CD4-positive, CD25-positive, alpha-beta regulatory T cell (primary cell): ENCODE measurements at regions not wholly inside any gene's neighbourhood (a gene's known extent, or its start where the extent isn't known, plus 50 kb on each side); places are given as distances from the start of the nearest gene placed in this dataset.

Source experiments
- ATAC-seq, 2 donors: fragments of 150-1000 bp; cut with Tn5 transposase; one replicate each; pipeline ENCODE4 v1.10.0; 2021; ENCODE audit warnings: low read depth in 2 of 2, moderate number of reproducible peaks in 2 of 2, moderate library complexity in 1 of 2
- DNase-seq, 3 donors: peaks; one replicate each; pipeline versions ENCODE4 v3.0.0 to v3.0.0-alpha.2; 2012 to 2022; ENCODE audit warnings: mixed read lengths in 1 of 3
- H3K27ac ChIP-seq: one replicate; pipeline ENCODE4 v1.7.0; 2013; ENCODE audit warnings: mild to moderate bottlenecking, low read length; ENCODE audit not compliant: insufficient read depth, poor library complexity, severe bottlenecking
- H3K27me3 ChIP-seq: one replicate; pipeline ENCODE4 v1.7.0; 2013; ENCODE audit warnings: low read length; ENCODE audit not compliant: control insufficient read depth, insufficient read depth
- H3K36me3 ChIP-seq: one replicate; pipeline ENCODE4 v1.7.0; 2013; ENCODE audit warnings: mild to moderate bottlenecking, low read length, moderate library complexity; ENCODE audit not compliant: control insufficient read depth, insufficient read depth
- H3K4me1 ChIP-seq: 2 replicates; pipeline ENCODE4 v1.7.0; 2013; ENCODE audit warnings: mild to moderate bottlenecking, low read length; ENCODE audit not compliant: insufficient read depth, control insufficient read depth, poor library complexity, severe bottlenecking
- H3K4me3 ChIP-seq: one replicate; pipeline ENCODE4 v1.7.0; 2013; ENCODE audit warnings: low read depth, mild to moderate bottlenecking, low read length, moderate library complexity
- H3K9me3 ChIP-seq, 2 experiments: 1 replicate in 1 of 2; 2 replicates in 1 of 2; pipeline ENCODE4 v1.7.0; 2013; ENCODE audit warnings: low read length in 2 of 2, mild to moderate bottlenecking in 1 of 2, moderate library complexity in 1 of 2; ENCODE audit not compliant: control insufficient read depth in 2 of 2
- H3K27ac Mint-ChIP-seq, 3 donors: one replicate each; pipeline ENCODE4 v1.8.0; 2020 to 2022; ENCODE audit warnings: mild to moderate bottlenecking in 3 of 3, mixed read lengths in 3 of 3, moderate library complexity in 2 of 3
- H3K27me3 Mint-ChIP-seq: one replicate; pipeline ENCODE4 v1.8.0; 2022; ENCODE audit warnings: mild to moderate bottlenecking, mixed read lengths
- H3K36me3 Mint-ChIP-seq: one replicate; pipeline ENCODE4 v1.8.0; 2020; ENCODE audit warnings: mixed read lengths
- H3K4me1 Mint-ChIP-seq, 4 donors: one replicate each; pipeline ENCODE4 v1.8.0; 2020 to 2022; ENCODE audit warnings: mixed read lengths in 4 of 4, mild to moderate bottlenecking in 1 of 4
- H3K4me3 Mint-ChIP-seq, 4 donors: one replicate each; pipeline ENCODE4 v1.8.0; 2020 to 2022; ENCODE audit warnings: mild to moderate bottlenecking in 4 of 4, mixed read lengths in 4 of 4, moderate library complexity in 3 of 4
- H3K9me3 Mint-ChIP-seq, 7 donors: one replicate each; pipeline ENCODE4 v1.8.0; 2020 to 2022; ENCODE audit warnings: mixed read lengths in 7 of 7, mild to moderate bottlenecking in 3 of 7, moderate library complexity in 2 of 7

- no peak for ATAC-seq
- H3K9me3 Mint-ChIP-seq, result no peaks in the 10 kb centered on the region
- peak in 1 of 3 donors; percentile 0 for DNase-seq
These were observed 317.0 kb upstream of the ADCY2 start for GRCh38 chr5:7078901-7079300.

GRCh38 chr5:7080501-7080900, 315.4 kb upstream of the ADCY2 start:
- Mint-ChIP-seq H3K27ac (no peak overlapping the region), H3K4me1 (no peaks in the 10 kb centered on the region), H3K9me3 (peaks cover 0 to 2% (median 0%) of the 10 kb centered on the region in 7 donors), H3K36me3 (no peaks in the 10 kb centered on the region), H3K4me3 (no peak overlapping the region), H3K27me3 (no peaks in the 10 kb centered on the region)
- H3K27me3 ChIP-seq, result no peaks in the 10 kb centered on the region
- ATAC-seq, result no peak
- H3K4me1 ChIP-seq, result no peaks in the 10 kb centered on the region
- DNase-seq, result no peak
- no peaks in the 10 kb centered on the region for H3K9me3 ChIP-seq
- H3K4me3 ChIP-seq, result no peak overlapping the region
- H3K36me3 ChIP-seq, result no peaks in the 10 kb centered on the region
- no peak overlapping the region for H3K27ac ChIP-seq

More at GRCh38 chr5:7078901-7079300, 317.0 kb upstream of the ADCY2 start:
- H3K27ac Mint-ChIP-seq, result no peak overlapping the region
- no peaks in the 10 kb centered on the region for H3K4me1 ChIP-seq
- no peaks in the 10 kb centered on the region for H3K4me1 Mint-ChIP-seq
- H3K27ac ChIP-seq, result no peak overlapping the region
- no peaks in the 10 kb centered on the region for H3K36me3 Mint-ChIP-seq
- no peaks in the 10 kb centered on the region for H3K27me3 Mint-ChIP-seq
- no peak overlapping the region for H3K4me3 ChIP-seq
- no peaks in the 10 kb centered on the region for H3K27me3 ChIP-seq
- no peaks in the 10 kb centered on the region for H3K9me3 ChIP-seq
- no peaks in the 10 kb centered on the region for H3K36me3 ChIP-seq
- H3K4me3 Mint-ChIP-seq, result no peak overlapping the region

GRCh38 chr5:7087719-7088297, 308.1 kb upstream of the ADCY2 start:
- no peak for ATAC-seq
- Mint-ChIP-seq H3K4me3 (peak overlapping the region in 1 of 4 donors; percentile 38), H3K27me3 (no peaks in the 10 kb centered on the region), H3K9me3 (peaks cover 0 to 4% (median 1%) of the 10 kb centered on the region in 7 donors), H3K4me1 (no peaks in the 10 kb centered on the region), H3K27ac (no peak overlapping the region), H3K36me3 (no peaks in the 10 kb centered on the region)
- no peak overlapping the region for H3K27ac ChIP-seq
- no peaks in the 10 kb centered on the region for H3K4me1 ChIP-seq
- no peak overlapping the region for H3K4me3 ChIP-seq
- no peaks in the 10 kb centered on the region for H3K9me3 ChIP-seq
- H3K36me3 ChIP-seq, result no peaks in the 10 kb centered on the region
- DNase-seq, result no peak
- H3K27me3 ChIP-seq, result no peaks in the 10 kb centered on the region

- H3K4me3 ChIP-seq, result no peak overlapping the region
- DNase-seq, result no peak
- H3K36me3 ChIP-seq, result no peaks in the 10 kb centered on the region
- no peaks in the 10 kb centered on the region for H3K27me3 ChIP-seq
- Mint-ChIP-seq H3K4me3 (no peak overlapping the region), H3K36me3 (no peaks in the 10 kb centered on the region), H3K4me1 (no peaks in the 10 kb centered on the region), H3K27ac (no peak overlapping the region), H3K27me3 (no peaks in the 10 kb centered on the region), H3K9me3 (peaks cover 0 to 7% (median 1%) of the 10 kb centered on the region in 7 donors)
- no peak overlapping the region for H3K27ac ChIP-seq
- no peaks in the 10 kb centered on the region for H3K9me3 ChIP-seq
- ATAC-seq, result no peak
- H3K4me1 ChIP-seq, result no peaks in the 10 kb centered on the region
These were observed 307.1 kb upstream of the ADCY2 start for GRCh38 chr5:7088849-7089248.

GRCh38 chr5:7094626-7095025, 301.3 kb upstream of the ADCY2 start:
- Mint-ChIP-seq H3K4me1 (no peaks in the 10 kb centered on the region), H3K4me3 (no peak overlapping the region), H3K9me3 (peaks cover 0 to 3% (median 0%) of the 10 kb centered on the region in 7 donors), H3K36me3 (no peaks in the 10 kb centered on the region), H3K27me3 (no peaks in the 10 kb centered on the region), H3K27ac (no peak overlapping the region)
- ATAC-seq, result no peak
- H3K36me3 ChIP-seq, result no peaks in the 10 kb centered on the region
- H3K4me3 ChIP-seq, result no peak overlapping the region
- no peaks in the 10 kb centered on the region for H3K4me1 ChIP-seq
- H3K27me3 ChIP-seq, result no peaks in the 10 kb centered on the region
- peak in 1 of 3 donors; percentile 1 for DNase-seq
- H3K27ac ChIP-seq, result no peak overlapping the region
- no peaks in the 10 kb centered on the region for H3K9me3 ChIP-seq

GRCh38 chr5:7096294-7096693, 299.6 kb upstream of the ADCY2 start:
- DNase-seq (no peak), ATAC-seq (no peak)
- Mint-ChIP-seq H3K9me3 (peaks cover 0 to 3% (median 0%) of the 10 kb centered on the region in 7 donors), H3K4me3 (no peak overlapping the region), H3K36me3 (no peaks in the 10 kb centered on the region), H3K27ac (no peak overlapping the region), H3K4me1 (no peaks in the 10 kb centered on the region), H3K27me3 (no peaks in the 10 kb centered on the region)
- H3K9me3 ChIP-seq, result no peaks in the 10 kb centered on the region
- no peak overlapping the region for H3K27ac ChIP-seq
- no peaks in the 10 kb centered on the region for H3K36me3 ChIP-seq
- no peaks in the 10 kb centered on the region for H3K27me3 ChIP-seq
- H3K4me3 ChIP-seq, result no peak overlapping the region
- H3K4me1 ChIP-seq, result no peaks in the 10 kb centered on the region

GRCh38 chr5:7105358-7105757, 290.6 kb upstream of the ADCY2 start:
- Mint-ChIP-seq H3K27ac (no peak overlapping the region), H3K4me1 (no peaks in the 10 kb centered on the region), H3K4me3 (no peak overlapping the region), H3K27me3 (peaks cover 4% of the 10 kb centered on the region), H3K36me3 (no peaks in the 10 kb centered on the region), H3K9me3 (peaks cover 0 to 2% (median 0%) of the 10 kb centered on the region in 7 donors)
- ATAC-seq (no peak), DNase-seq (no peak)
- Histone ChIP-seq H3K36me3 (no peaks in the 10 kb centered on the region), H3K4me3 (no peak overlapping the region), H3K27ac (no peak overlapping the region), H3K4me1 (no peaks in the 10 kb centered on the region), H3K27me3 (no peaks in the 10 kb centered on the region), H3K9me3 (no peaks in the 10 kb centered on the region)

GRCh38 chr5:7117961-7118360, 278.0 kb upstream of the ADCY2 start:
- Mint-ChIP-seq H3K27me3 (no peaks in the 10 kb centered on the region), H3K9me3 (peaks cover 0 to 9% (median 2%) of the 10 kb centered on the region in 7 donors), H3K36me3 (no peaks in the 10 kb centered on the region), H3K4me1 (no peaks in the 10 kb centered on the region), H3K4me3 (no peak overlapping the region), H3K27ac (no peak overlapping the region)
- ATAC-seq (no peak), DNase-seq (no peak)
- H3K4me1 ChIP-seq, result no peaks in the 10 kb centered on the region
- no peak overlapping the region for H3K27ac ChIP-seq
- no peaks in the 10 kb centered on the region for H3K27me3 ChIP-seq
- no peaks in the 10 kb centered on the region for H3K9me3 ChIP-seq
- no peak overlapping the region for H3K4me3 ChIP-seq
- H3K36me3 ChIP-seq, result no peaks in the 10 kb centered on the region
